ENCODE measurements at regions not wholly inside any gene's neighbourhood (a gene's known extent, or its start where the extent isn't known, plus 50 kb on each side); places are given as distances from the start of the nearest gene placed in this dataset.

GRCh38 chr4:116547632-116548031, 537.7 kb downstream of the TRAM1L1 start:
- Histone ChIP-seq H3K27me3 (replicated peaks in 1 of 7) (no peaks in the 10 kb centered on the region), H3K4me1 (no peaks in the 10 kb centered on the region), H3K27ac (no peak overlapping the region), H3K9me3 (peaks cover 0 to 8% (median 0%) of the 10 kb centered on the region in 8 donors), H3K4me3 (no peak overlapping the region), H3K36me3 (no peaks in the 10 kb centered on the region)
- DNase-seq, result no peak
- WGBS, 5 donors, result 93 to 96% (median 96%) methylated on average over 2 of the region's 2 CpGs
- intact Hi-C loops (cut with DNase I; ENCODE audit: low total_unique reads), result no loop called here
- TF ChIP-seq POLR2AphosphoS5 (IDR thresholded peaks at IDR 0.05) (no peak), POLR2A (IDR thresholded peaks at IDR 0.05) (no peak), CTCF (IDR thresholded peaks at IDR 0.05 in 8 of 11, conservative IDR thresholded peaks at IDR 0.05 in 3 of 11) (no peak)

- WGBS, 5 donors, result 84 to 93% (median 89%) methylated on average over 1 of the region's 1 CpG
- DNase-seq, result no peak
- no peak overlapping the region for H3K27ac ChIP-seq
- H3K4me1 ChIP-seq, result no peaks in the 10 kb centered on the region
- TF ChIP-seq CTCF (IDR thresholded peaks at IDR 0.05 in 8 of 11, conservative IDR thresholded peaks at IDR 0.05 in 3 of 11), result no peak
- TF ChIP-seq POLR2AphosphoS5 (IDR thresholded peaks at IDR 0.05), result no peak
- TF ChIP-seq POLR2A (IDR thresholded peaks at IDR 0.05), result no peak
- H3K36me3 ChIP-seq, result no peaks in the 10 kb centered on the region
- H3K27me3 ChIP-seq (replicated peaks in 1 of 7), result no peaks in the 10 kb centered on the region
- peaks cover 0 to 8% (median 0%) of the 10 kb centered on the region in 8 donors for H3K9me3 ChIP-seq
- no peak overlapping the region for H3K4me3 ChIP-seq
- intact Hi-C loops (cut with DNase I; ENCODE audit: low total_unique reads), result no loop called here
Observed at GRCh38 chr4:116546759-116547158, 538.6 kb downstream of the TRAM1L1 start.

- TF ChIP-seq POLR2A (IDR thresholded peaks at IDR 0.05), result no peak
- TF ChIP-seq POLR2AphosphoS5 (IDR thresholded peaks at IDR 0.05), result no peak
- no peak for TF ChIP-seq CTCF (IDR thresholded peaks at IDR 0.05 in 8 of 11, conservative IDR thresholded peaks at IDR 0.05 in 3 of 11)
- Histone ChIP-seq H3K27me3 (replicated peaks in 1 of 7) (no peaks in the 10 kb centered on the region), H3K9me3 (peaks cover 0 to 8% (median 0%) of the 10 kb centered on the region in 8 donors), H3K4me1 (no peaks in the 10 kb centered on the region), H3K4me3 (no peak overlapping the region), H3K36me3 (no peaks in the 10 kb centered on the region), H3K27ac (no peak overlapping the region)
- no peak for DNase-seq
- intact Hi-C loops (cut with DNase I; ENCODE audit: low total_unique reads), result no loop called here
- WGBS, 5 donors, result 71 to 91% (median 82%) methylated on average over 1 of the region's 1 CpG
Observed at GRCh38 chr4:116544946-116545345, 540.4 kb downstream of the TRAM1L1 start.

GRCh38 chr4:116539744-116540143, 545.6 kb downstream of the TRAM1L1 start:
- TF ChIP-seq POLR2A (IDR thresholded peaks at IDR 0.05), result no peak
- no peak for TF ChIP-seq CTCF (IDR thresholded peaks at IDR 0.05 in 8 of 11, conservative IDR thresholded peaks at IDR 0.05 in 3 of 11)
- TF ChIP-seq POLR2AphosphoS5 (IDR thresholded peaks at IDR 0.05), result no peak
- Histone ChIP-seq H3K36me3 (no peaks in the 10 kb centered on the region), H3K4me1 (no peaks in the 10 kb centered on the region), H3K9me3 (no peaks in the 10 kb centered on the region), H3K27me3 (replicated peaks in 1 of 7) (no peaks in the 10 kb centered on the region), H3K4me3 (no peak overlapping the region), H3K27ac (no peak overlapping the region)
- 73 to 94% (median 78%) methylated on average over 3 of the region's 3 CpGs for WGBS, 5 donors
- DNase-seq, result no peak
- intact Hi-C loops (cut with DNase I; ENCODE audit: low total_unique reads), result no loop called here
